ENCODE measurements at regions not wholly inside any gene's neighbourhood (a gene's known extent, or its start where the extent isn't known, plus 50 kb on each side); places are given as distances from the start of the nearest gene placed in this dataset.
"Not testable (repeated sequence)": the region's sequence is repeated elsewhere in the genome, so short reads cannot be mapped to it uniquely, and the experiment has no call there.

DNA sequence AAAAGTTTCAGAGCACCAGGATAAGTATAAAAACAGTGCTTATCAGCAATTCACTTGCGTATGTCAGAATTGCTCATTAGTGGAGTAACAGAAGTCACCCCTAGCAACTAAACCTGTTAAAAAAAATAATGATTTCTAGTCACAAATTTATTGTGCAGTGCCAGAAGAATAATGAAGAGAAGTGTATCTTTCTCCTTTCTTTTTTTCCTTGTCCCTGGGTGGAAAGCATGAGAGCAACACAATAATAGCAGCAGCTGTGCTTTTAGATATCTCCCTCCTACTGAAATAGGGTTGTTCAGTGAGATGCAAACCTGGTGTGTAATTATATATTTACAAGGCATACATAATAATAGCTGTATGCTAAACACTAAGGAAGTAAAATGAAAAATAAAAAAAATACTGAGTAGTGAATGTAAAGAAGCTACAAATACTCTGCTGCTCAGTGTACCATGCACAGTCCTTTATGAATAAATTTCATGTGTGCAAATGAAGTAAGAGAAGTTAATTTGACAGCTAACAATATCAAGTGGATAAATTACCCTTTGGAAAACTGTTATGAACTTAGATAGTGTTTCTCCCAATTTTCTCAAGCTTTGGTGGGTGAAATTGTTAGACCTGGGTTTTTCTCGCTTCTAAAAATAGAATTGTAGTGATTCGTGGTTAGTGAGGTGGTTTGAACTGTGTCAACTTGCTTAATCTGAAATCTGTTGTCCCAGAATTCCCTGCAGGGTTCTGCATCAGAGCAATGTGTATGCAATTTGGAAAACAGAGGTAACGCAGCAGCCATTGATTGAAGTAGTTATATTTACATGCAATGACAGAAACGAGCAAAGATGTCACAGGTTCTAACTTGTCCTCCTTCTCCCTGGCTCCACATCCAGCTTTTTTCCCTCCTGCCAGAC, 125.7 kb upstream of the NDST3 start:
- no peak for DNase-seq (ENCODE audit: low spot score)

DNA sequence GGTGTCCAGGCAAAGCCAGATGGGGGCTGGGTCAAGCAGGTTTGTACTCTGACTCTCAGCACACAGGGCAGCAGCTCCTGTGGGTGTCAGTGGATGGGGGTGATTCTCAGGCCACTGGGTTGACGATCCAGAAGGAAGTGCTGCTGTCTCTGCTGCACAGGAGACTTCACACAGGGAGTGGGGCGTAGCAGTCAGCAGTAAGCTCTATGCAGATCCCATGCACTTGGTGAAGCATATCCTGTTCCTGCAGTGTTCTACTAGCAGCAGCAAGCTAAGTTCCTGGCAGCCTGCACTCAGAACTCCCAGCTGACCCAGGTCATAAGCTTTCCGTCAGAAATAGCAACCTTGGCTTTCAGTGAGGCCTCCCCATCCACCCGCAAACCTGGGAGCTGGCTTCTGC, 117.6 kb upstream of the NDST3 start:
- DNase-seq (ENCODE audit: low spot score), result no peak

DNA sequence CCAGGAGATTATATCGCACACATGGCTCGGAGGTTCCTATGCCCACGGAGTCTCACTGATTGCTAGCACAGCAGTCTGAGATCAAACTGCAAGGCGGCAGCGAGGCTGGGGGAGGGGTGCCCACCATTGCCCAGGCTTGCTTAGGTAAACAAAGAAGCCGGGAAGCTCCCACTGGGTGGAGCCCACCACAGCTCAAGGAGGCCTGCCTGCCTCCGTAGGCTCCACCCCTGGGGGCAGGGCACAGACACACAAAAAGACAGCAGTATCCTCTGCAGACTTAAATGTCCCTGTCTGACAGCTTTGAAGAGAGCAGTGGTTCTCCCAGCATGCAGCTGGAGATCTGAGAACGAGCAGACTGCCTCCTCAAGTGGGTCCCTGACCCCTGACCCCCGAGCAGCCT, 112.0 kb upstream of the NDST3 start:
- DNase-seq (ENCODE audit: low spot score), result not testable (repeated sequence)

DNA sequence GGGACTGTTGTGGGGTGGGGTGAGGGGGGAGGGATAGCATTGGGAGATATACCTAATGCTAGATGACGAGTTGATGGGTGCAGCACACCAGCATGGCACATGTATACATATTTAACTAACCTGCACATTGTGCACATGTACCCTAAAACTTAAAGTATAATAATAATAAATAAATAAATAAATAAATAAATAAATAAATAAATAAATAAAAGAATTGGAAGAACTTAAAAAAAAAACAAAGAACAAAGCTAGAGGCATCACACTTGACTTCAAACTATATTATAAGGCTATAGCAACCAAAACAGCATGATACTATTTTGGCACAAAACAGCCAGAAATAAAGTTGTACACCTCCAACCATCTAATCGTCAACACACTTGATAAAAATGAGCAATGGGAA, 106.5 kb upstream of the NDST3 start:
- DNase-seq (ENCODE audit: low spot score), result not testable (repeated sequence)

DNA sequence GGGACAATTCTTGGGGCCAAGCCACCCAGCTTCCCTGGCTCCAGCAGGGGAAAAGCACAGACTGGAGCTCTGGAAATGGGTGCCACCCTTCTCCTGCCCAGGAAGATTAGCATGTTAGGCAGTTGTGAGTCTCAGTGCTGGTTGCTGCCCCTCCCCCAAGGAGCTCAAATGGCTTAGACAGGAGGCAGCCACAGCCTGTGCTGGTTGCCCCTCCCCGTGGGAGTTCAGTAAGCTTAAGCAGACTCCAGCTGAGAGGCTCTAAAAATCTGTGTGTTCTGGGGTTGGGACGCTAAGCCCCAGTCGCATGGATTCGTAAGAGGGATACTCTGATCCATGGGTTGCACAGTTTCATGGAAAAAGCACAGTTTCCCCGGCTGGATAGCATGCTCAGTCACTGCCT, 92.7 kb upstream of the NDST3 start:
- no peak for DNase-seq (ENCODE audit: low spot score)

DNA sequence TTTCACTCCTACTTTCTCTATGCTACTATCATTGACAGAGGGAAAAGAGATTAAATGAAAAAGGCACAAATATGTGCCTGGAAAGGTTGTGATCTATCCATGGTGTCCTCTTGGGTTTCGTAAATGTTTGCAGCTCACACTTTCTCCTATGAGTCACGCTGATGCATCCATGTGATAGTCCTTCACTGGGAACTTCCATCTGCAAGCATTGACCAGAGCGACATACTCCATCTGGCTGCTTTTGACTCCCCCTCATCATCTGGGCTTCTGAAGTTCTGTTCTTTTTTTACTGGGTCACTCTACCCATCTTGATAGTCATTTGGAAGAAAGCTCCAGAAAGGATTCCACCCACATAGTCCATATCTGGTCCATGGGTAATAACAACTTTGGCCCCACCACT, 84.7 kb upstream of the NDST3 start:
- no peak for DNase-seq (ENCODE audit: low spot score)

DNA sequence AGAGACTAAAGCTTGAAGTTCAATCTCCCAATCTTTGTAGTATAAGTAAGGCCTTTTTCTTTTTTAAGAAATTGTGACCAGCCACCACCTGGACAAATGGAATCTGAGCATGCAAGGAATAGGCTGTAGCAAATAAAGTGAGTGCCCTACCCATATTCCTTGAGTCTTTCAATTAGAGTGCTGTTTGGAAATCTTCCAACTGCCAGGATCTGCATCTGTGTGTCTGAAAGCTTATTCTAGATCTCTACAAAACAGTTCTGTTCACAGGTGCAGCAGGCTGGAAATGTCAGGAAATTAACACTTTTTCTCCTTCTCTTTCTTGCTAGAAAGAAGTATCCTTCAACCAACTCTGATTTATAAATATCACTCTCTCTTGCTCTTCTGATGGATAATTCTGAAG, 76.7 kb upstream of the NDST3 start:
- DNase-seq (ENCODE audit: low spot score), result no peak

DNA sequence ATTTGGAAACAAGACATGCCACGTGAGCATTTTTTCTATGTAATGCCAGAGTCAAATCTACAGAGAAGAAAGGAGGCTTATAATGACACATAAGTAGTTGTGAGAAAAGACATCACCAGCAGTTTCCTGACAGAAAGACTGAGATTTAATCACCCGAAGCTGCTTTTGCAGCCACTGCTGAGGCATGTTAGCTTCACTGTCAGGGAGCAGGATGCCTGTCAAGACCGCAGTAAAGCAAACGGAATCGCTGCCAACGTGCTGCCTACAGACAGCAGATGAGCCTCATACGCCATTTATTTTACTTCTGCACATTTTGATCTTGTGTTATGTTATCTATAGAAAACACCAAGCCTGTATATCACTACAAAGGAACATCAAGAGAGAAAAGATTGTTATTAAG, 68.7 kb upstream of the NDST3 start:
- DNase-seq (ENCODE audit: low spot score), result no peak

DNA sequence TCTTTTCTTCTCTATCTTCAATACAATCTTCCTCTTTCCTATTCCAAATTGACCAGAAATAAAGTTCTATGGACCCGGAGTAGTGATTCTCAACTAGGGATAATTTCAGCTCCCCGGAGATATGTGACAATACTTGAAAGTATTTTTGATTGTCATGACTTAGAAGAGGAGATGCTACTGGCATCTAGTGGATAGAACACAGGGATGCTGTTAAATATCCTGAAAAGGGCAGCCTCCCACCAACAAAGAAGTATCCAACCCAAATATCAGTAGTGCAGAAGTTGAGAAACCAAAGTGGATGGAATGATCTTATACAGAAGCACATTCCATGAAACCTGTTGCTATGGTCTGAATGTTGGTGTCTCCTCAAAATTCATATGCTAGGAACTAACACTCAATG, 65.7 kb upstream of the NDST3 start:
- no peak for DNase-seq (ENCODE audit: low spot score)

DNA sequence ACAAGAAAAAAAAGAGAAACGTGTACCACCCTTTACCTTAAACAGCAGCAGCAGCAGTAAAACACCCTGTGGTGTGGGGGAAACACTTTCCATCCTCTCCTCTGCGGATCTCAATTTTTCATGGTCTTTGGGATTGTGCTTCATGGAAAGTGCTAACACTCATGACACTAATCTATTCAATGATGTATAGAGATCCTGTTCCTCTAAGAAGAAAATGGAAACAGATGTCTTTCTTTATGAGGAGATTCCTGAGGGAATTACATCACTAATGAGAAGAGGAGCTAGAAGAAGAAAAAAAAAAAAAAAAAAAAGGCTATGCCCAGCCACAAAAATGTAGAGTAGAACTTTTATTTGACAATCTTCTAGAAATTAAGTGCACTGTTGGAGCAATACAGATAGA, 62.9 kb upstream of the NDST3 start:
- DNase-seq (ENCODE audit: low spot score), result no peak

DNA sequence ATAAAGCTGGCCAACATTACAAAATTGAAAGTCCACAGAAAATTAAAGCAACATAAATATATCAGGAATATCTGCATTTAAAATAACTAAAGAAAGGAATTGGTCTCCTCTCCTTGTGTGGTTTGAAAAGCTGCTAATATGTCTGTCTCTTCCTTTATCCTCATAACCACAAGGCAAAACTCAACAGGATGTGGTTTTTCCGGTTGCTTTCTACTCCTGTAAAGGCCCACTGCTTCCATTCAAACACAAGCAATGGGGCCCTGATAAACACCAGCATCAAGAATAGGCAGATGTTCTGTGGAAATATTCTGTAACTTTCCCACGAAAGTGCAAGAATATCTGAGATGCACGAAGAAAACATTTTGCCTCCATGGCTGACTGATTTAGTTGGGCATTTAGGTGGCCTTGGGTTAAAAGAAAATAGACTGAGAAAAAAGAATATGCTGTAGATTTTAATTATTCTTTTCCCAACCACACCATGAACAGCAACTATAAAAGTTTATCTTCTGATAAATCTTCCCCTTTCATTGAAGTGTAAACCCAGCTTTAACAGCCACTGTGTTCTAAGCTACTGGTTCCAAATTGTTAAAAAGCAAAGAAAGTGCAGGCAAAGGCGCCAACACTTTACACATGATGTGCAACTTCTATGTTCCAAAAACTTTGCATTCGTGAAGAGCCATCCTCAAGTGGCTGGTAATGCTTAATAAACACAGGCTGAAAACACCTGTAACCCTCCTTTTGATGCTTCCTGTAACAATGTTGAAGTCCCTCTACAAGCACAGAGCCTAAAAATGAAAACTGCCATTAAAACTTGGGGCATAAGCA, 50.5 kb upstream of the NDST3 start:
- no peak for DNase-seq (ENCODE audit: low spot score)

DNA sequence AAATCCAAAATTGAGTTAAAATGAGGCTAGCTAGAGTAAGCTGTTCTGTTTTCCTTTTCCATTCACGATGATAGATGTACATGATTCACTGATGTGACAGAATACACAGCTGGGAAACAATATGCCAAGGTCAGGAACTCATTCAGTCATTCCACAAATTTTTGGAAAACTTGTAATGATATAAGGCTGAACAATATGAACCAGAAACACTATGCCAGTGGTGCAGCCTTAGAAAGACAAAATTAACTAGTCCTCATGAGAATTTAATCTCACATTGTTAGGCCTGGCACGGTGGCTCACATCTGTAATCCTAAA, 50.0 kb upstream of the NDST3 start:
- DNase-seq (ENCODE audit: low spot score), result no peak
